HFF-Myc (cell line): ENCODE measurements at regions not wholly inside any gene's neighbourhood (a gene's known extent, or its start where the extent isn't known, plus 50 kb on each side); places are given as distances from the start of the nearest gene placed in this dataset.

Source experiments
- DNase-seq: peaks from one replicate; pipeline ENCODE4 v3.0.0-alpha.2; 2011; ENCODE audit warnings: low read depth; ENCODE audit errors: extremely low read depth
- H3K4me3 ChIP-seq: replicated peaks from 2 replicates; pipeline ENCODE4 v1.5.1; 2011; ENCODE audit warnings: low read depth, mild to moderate bottlenecking, control low read depth, low read length
- CTCF ChIP-seq: IDR thresholded peaks from 2 replicates; pipeline ENCODE4 v1.5.1; 2012; ENCODE audit warnings: mild to moderate bottlenecking, low read depth, low read length, control low read depth; ENCODE audit errors: missing control alignments

DNA sequence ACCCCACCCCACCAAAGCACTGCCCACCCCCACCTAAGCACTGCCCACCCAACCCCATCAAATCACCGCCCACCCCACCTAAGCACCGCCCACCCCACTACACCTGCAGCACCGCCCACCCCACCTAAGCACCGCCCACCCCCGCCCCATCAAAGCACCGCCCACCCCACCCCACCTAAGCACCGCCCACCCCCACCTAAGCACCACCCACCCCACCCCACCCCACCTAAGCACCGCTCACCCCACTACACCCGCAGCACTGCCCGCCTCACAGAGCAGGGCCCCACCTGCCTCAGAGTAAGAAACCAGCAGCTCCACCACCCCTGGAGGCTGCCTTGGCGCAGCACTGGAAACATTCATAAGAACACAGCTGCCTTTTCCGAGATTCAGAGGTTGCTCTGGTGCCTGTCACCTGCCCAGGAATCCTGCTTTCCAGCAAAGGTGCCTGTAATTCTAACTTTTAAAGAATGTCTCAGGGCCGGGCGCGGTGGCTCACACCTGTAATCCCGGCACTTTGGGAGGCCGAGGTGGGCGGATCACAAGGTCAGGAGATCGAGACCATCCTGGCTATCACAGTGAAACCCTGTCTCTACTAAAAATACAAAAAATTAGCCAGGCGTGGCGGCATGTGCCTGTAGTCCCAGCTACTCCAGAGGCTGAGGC lies 148.2 kb downstream of the BMP7 start:
- no peak for TF ChIP-seq CTCF
- no peak overlapping the region for H3K4me3 ChIP-seq
- no peak for DNase-seq
